HG02840 (cell line): ENCODE measurements at regions not wholly inside any gene's neighbourhood (a gene's known extent, or its start where the extent isn't known, plus 50 kb on each side); places are given as distances from the start of the nearest gene placed in this dataset.
"Not testable (repeated sequence)": the region's sequence is repeated elsewhere in the genome, so short reads cannot be mapped to it uniquely, and the experiment has no call there.

ENCODE experiments used
- ATAC-seq: cut with Tn5 transposase; IDR thresholded peaks from one replicate; pipeline ENCODE4 v1.9.1; 2021; ENCODE audit warnings: mild to moderate bottlenecking, moderate library complexity, moderate number of reproducible peaks; ENCODE audit not compliant: unreplicated experiment, low FRiP score

DNA sequence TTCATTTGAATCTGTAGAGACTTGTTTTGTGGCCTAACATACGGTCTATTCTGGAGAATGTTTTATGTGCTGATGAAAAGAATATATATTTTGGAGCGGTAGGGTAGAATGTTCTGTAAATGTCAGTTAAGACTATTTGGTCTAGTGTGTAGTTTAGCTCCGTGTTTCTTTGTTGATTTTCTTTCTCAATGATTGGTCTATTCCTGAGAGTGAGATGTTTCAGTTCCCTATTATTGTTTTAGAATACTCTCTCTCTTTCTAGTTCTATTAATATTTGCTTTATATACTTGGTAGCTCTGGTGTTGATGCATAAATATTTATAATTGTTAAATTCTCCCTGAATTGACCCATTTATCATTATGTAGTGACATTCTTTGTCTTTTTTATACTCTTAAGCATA is 236.5 kb downstream of the GLUD2 start:
- no peak for ATAC-seq

DNA sequence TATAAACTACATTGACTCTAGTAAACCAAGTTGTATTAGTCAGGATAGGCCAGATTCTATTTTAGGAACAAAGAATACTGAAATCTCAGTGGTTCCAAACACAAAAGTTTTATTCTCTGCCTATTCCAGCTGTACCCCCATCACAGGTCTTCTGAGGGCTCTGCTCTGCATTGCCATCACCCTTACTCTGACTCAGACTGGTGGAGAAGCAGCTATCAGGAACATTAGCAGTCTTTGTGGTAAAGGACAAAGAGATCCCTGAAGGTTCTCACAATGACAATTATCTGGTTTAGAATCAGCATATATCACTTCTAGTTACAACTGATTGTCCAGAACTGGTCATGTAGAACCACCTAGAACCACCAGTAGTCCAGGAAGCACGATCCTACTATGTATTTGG is 251.1 kb downstream of the GLUD2 start:
- ATAC-seq = no peak

DNA sequence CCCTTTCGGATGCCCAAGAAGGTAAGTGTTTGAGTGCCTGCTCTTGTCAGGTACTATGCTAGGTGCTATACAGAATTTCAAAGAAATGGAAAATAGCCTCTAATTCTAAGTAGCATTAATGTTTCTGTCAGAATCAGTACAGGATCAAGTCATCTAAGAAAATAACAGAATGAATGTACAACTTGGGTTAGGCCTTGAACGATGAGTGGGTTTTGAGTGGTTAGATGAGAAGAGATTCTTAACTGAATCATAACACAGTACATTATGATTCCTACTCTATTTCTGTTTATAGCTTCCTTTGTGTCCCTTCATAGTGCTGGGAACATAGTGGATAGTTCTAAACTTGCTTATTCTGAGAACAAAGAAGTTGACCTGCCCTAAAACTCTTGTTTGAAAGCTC is 253.9 kb downstream of the GLUD2 start:
- ATAC-seq = no peak

DNA sequence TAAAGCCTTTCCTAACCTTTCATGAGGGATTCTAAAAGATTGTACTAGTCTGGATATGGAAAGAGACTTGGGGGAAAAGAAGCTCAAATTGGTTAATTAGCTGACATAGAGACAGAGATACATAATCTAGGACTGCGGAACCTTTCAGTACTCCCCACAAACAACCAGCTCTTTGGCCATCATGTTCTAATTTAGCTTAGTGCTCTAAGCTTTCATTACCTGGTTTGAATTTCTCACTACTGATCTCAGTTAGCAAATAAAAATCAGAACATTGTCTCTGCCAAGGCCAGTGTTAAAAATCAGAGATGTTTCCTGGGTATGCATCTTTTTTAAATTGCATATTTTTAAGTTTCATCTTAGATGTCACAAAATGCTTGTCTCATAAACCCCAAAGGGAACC is 254.4 kb downstream of the GLUD2 start:
- no peak for ATAC-seq

DNA sequence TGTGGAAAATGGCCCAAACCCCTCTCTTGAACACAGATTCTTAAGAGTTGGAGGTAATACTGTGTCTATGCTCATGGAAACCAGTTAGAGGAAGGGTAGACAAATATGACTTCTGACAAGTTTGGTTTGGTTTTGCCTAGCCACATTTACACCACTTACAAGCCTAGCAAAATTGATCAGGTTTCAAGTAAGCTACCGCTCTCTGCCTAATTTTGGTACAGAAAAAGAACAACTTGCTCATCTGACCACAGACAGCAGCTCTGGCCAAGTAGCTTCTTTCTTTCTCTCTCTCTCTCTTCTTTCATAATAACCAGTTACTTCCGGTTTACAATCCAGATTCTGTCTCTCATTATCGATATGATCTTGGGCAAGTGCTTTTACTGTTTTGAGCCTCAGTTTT is 260.0 kb downstream of the GLUD2 start:
- ATAC-seq = peak; percentile 70

DNA sequence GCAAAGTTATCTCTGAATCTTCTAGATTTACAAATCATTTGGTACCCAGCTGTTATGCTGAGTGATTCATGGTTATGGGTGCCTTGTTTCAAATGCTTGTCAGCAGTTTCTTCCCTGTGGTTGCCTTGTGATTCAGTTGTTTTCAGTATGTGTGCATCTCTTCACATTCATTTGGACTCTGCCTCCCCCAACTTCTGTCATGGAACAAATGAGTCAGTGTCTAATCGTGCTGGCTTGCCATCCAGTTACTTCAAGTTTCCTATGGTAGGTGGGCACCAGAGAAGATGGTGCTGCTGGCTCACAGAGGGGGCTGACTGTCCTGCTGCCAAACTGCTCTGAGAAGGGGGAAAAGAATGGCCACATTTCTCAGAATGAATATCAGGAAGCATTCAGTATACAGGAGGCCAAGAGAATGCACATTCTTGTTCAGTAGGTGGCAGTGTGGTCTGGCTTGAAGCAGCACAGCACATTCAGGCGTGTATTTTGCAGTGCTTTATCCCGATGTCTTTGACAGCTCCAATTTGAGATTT is 260.9 kb downstream of the GLUD2 start:
- ATAC-seq = peak; percentile 57

DNA sequence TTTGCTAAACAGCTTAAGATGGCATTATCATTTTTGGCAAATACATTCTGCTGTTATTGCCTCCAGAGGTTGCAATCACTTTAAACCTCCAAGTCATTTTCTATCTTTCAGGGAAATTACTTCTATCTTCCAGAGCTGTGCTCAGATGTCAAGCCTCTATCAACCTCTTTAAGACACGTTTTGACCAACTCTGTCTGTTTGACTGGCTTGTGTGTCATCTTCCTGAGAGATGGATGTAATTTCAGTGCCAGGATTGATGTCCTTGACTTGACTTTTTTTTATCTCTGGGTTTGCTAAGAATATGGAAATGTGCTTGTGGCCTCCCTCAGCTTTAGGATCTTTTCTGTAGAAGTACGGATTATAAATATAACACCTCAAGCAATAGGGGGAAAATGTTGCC is 263.4 kb downstream of the GLUD2 start:
- ATAC-seq = no peak

DNA sequence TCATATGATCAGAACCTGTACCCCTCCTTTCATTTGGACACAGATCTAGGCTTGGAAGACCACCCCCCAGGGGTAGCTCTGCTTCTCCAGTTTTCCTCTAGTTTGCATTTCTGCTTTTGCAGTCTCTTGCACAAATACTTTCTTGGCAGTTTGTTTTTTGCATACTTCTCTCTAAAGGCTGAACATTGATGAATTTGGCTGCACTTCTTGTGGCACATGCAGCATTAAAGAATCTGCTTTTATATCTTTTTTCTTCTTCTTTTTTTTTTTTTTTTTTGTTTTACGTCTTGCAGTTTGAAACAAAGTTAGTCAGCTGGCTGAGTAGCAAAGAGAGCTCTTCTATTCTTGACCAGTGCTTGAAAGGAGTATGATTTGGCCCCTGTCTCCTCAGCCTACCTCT is 273.0 kb downstream of the GLUD2 start:
- ATAC-seq = no peak

DNA sequence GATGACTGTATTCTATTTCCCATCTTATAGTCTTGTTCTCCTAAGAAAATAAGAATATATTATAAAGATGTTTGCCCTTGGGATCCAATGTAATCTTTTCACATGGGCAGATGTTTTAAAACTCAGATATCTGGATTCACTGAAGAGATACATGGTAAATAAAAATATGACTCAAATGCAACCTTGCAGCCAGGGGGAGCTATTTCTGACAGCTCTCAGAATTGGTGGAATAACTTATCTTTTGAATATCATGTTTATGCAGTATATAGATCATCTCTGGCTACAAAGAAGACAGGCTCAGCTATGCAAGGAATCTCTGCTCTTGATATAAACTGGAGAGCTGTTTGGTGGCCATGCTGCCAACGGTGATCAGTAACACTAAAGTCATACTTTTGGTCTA is 274.7 kb downstream of the GLUD2 start:
- no peak for ATAC-seq

DNA sequence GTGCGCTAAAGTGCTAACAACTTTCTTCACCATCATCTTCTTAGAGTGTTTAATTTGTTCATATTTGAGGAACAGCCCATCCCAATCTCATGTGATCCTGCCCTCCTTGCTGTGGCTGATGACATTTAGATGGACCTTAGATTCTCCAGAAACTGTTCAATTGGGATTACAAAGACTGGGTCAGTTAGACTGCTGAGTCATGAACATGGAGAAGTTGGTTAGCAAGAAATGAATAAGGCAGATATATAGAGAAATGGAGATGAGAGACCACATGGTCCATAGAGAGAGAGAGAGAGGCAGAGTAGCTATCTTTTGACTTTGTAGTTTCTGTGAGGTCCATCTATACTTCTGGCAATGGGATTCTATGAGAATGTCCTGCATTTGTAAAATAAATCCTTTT is 275.9 kb downstream of the GLUD2 start:
- ATAC-seq = no peak

DNA sequence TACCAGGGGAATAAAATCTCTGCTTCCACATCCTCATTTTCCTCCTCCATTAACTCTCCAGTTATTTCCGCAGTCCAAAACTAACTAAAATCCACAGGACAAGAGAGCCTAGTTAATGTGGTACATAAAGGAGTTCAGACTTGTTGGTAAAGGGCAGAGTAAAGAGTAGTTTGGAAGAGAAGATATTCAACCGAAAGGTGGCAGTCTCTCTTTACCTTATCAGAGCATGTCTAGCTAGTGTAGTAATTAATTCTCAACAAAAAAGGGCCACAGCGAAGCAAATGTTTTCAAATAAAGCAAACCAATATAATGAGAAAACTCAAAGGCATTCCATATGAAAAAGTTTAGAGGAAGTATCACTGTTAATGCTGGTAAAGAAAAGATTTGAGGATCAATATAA is 286.5 kb downstream of the GLUD2 start:
- ATAC-seq = no peak

DNA sequence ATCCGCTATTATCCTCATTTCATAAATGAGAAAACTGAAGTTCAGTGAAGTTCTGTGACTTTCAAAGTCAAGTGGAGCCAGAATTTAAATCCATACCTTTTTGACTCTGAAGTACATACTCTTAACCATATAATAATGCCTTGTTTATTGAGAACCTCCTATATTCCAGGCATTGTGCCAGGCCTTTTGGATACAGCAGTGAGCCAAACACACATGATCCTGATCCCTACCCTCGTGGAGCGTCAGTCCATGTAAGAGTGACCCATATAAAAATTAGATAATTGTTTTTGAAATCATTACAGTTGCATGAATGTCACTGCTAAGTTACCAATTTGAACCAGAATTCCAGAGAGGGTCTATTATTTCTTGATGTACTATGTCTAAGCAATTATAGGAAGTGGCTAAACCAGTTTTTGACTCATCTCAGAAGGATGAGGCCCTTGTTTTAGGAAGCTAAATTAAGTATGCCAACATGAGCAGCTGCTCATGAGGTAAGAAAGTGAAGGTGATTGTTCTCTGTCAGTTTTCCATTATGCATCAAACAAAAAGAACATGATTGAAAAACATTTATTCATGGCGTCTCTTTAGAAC is 289.5 kb downstream of the GLUD2 start:
- no peak for ATAC-seq

DNA sequence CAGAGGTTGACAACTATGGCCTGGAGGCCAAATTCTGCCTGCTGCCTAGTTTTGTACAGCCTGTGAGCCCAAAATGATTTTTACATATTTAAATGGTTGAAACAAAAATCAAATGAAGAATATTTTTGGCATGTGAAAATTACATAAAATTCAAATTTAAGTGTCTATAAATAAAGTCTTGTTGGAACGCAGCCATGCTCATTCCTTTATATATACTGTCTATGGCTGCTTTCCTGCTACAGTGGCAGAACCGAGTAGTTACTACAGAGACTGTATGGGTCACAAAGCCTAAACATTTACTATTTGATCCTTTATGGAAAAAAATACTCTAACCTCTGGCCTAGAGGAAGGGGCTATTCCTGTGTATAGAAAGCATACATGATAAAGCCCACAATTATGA is 290.4 kb downstream of the GLUD2 start:
- ATAC-seq = no peak

DNA sequence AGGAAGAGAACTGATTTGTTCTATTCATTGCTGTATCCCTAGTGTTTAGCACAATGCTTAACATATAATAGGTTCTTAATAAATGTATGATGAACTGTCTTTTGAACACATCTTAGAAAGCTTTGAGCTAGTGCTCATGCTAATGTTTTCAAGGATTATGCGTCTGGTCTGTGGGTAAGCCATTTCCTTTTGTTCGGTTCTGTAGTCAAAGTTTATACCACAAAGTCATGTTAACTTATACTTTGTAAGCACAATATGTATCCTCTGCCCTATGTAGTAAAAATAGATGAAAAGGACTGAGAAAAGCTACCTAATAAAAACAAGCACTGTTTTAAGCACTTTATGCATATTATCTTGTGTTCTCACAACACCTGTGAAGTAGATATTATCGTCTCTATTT is 301.9 kb downstream of the GLUD2 start:
- ATAC-seq = no peak

DNA sequence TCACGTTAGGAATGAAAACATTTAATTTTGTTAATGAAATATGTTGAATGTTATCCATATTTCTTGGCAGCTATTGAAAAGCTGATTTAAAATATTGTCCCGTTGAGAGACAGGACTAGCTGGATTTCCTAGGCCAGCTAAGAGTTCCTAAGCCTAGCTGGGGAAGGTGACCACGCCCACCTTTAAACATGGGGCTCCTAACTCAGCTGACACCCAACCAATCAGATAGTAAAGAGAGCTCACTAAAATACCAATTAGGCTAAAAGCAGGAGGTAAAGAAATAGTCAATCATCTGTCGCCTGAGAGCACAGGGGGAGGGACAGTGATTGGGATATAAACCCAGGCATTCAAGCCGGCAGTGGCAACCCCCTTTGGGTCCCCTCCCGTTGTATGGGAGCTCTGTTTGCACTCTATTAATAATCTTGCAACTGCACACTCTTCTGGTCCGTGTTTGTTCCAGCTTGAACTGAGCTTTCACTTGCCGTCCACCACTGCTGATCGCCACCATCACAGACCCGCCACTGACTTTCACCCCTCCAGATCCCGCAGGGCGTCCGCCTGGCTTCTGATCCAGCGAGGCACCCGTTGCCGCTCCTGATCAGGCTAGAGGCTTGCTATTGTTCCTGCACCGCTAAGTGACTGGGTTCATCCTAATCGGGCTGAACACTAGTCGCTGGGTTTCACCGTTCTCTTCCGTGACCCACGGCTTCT is 308.9 kb downstream of the GLUD2 start:
- no peak for ATAC-seq

DNA sequence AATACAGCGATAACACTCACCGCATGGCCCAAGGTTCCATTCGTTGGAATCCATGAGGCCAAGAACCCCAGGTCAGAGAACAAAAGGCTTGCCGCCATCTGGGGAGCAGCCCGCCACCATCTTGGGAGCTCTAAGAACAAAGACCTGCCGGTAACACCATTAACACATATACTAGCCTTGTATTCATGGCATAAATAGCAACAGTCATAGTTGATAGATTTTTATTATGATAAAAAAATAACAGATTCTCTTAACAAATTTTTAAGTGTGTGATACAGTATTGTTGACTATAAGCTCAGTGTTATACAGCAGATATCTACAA is 309.4 kb downstream of the GLUD2 start:
- ATAC-seq = no peak

DNA sequence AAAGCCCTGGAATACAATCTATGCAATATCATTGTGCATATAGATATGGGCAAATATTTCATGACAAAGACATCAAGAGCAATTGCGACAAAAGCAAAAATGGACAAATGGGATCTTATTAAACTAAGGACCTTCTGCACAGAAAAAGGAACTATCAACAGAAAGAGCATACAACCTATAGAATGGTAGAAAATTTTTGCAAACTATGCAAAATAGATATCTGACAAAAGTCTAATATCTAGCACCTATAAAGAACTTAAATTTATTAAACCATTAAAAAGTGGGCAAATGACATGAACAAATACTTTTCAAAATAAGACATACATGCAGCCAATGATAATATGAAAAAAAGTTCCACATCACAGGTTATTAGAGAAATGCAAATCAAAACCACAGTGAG is 312.9 kb downstream of the GLUD2 start:
- ATAC-seq = no peak

DNA sequence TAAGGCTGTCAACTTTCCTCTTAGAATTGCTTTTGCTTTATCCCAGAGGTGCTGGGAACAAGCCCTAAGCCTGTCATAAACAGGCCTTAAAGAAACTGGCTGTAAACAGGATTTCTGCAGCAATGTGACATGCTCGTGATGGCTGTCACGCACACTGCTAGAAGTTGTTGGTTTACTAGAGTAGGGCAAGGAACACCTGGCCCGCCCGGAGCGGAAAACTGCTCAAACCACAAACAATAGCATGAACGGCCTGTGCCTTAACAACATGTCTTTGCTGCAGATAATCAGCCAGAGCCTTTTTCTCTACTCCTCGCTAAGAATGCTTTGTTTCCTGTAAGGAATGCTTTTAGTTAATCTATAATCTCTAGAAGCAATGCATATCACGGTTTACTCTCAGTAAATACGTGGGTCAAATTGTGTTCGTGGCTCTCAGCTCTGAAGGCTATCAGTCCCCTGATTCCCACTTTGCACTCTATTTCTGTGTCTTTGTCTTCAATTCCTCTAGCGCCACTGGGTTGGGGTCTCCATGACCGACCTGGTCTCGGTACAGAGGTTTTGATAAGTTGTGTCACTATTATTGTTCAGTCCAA is 318.3 kb downstream of the GLUD2 start:
- no peak for ATAC-seq

DNA sequence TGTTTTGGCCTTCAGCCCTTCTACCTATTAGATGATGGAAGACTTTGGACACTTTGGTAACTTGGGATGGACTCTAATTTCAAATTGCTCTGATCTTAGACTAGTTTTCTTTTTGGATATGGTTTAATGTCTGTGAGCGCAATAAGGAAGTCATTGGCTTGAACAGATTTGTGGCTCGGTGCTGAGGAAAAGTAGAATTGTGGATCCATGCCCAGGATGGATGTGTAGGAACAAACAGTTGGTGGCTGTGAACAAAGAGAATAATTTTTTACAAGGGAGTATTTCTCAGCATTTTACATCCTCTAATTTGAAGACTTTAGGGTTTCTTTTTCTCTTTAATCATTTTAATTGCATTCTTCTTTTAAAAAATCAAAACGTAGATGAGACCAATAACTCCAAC is 327.1 kb downstream of the GLUD2 start:
- ATAC-seq = no peak

DNA sequence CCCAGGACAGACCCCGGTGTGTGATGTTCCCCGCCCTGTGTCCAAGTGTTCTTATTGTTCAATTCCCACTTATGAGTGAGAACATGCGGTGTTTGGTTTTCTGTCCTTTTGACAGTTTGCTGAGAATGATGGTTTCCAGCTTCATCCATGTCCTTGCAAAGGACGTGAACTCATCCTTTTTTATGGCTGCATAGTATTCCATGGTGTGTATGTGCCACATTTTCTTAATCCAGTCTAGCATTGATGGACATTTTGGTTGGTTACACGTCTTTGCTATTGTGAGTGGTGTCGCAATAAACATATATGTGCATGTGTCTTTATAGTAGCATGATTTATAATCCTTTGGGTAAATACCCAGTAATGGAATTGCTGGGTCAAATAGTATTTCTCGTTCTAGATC is 334.5 kb downstream of the GLUD2 start:
- not testable (repeated sequence) for ATAC-seq

DNA sequence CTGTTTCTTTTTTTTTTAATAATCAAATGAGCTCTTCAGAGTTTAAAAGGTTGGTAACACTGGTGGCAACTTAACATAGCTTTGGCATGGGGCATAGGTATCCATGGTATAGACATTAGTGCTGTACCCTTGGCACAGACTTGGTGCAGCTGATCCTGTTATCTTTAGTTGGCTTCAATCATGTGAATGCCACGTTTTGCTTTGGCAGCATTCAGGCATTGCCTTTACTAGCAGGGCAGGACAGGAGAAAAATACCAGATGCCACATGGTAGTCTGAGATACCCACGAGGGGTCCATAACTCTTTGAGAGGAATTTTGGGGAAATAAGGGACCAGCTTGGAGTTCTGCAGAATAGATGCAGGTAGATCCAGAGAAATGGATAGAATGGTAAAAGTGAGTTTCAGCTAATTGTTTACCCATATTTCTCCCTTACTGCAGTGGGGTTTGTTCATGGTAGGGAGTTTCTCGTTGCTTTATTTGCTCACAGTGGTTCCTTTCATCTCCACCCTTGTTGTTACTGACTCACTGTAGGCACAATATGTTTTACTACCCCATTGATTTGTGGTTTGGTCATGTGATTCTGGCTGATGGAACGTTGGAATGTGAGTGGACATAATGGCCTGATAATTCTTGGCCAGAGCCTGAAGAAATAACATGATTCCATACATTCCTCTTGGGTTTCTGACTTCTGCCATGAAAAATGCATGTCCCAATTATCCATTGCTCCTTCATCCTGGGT is 342.7 kb downstream of the GLUD2 start:
- no peak for ATAC-seq
